Fibroblast of the aortic adventitia (primary cell): ENCODE measurements at regions not wholly inside any gene's neighbourhood (a gene's known extent, or its start where the extent isn't known, plus 50 kb on each side); places are given as distances from the start of the nearest gene placed in this dataset.

Experiments used
- DNase-seq: peaks from one replicate; pipeline ENCODE4 v3.0.0-alpha.2; 2010; ENCODE audit warnings: low read depth
- H3K4me3 ChIP-seq: 2 replicates; pipeline ENCODE4 v1.5.1; 2011; ENCODE audit warnings: low read depth, mild to moderate bottlenecking, control low read depth, low read length, moderate library complexity
- TF ChIP-seq, protein P1 (sequence below): IDR thresholded peaks from 2 replicates; pipeline ENCODE4 v1.5.1; 2011; ENCODE audit warnings: mild to moderate bottlenecking, low read length, control low read depth, inconsistent platforms; ENCODE audit not compliant: insufficient read depth

DNA sequence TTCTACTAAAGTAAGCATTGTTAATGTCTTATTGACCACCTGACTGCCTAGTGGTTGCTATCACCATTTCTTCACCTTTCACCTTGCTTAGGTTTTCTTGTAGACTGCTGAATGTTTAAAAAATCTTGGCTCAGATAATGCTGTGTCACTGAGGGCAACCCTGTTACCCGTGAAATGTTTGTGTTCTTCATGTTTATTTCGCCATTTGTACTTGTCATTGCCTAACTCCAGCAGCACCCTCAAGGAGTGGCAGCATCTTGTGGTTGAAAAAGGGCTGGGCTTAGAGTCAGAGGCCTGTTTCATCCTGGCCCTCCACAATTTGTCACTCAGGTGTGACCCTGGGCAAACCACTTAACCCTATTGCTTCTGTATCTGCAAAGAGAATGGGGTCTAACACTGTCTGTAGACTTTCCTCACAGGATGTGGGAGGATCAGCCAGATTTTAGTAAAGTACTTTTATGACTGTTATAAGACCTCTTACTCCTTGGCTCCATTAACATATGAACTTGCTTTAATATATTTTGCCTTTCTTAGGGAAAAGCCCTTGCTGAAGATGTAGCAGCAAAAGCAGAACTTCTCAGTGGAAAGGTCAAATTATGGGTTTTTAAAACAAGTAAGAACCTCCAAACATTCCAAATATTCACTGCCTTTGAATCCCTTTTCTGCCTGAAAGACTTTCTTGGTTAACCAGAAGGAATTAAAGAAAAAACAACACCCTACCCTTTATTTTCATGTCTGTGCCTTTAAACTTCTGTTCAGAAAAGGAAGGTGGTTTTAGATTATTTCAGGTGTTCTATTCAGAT, 154.5 kb upstream of the C11orf87 start:
- TF ChIP-seq, protein P1, sequence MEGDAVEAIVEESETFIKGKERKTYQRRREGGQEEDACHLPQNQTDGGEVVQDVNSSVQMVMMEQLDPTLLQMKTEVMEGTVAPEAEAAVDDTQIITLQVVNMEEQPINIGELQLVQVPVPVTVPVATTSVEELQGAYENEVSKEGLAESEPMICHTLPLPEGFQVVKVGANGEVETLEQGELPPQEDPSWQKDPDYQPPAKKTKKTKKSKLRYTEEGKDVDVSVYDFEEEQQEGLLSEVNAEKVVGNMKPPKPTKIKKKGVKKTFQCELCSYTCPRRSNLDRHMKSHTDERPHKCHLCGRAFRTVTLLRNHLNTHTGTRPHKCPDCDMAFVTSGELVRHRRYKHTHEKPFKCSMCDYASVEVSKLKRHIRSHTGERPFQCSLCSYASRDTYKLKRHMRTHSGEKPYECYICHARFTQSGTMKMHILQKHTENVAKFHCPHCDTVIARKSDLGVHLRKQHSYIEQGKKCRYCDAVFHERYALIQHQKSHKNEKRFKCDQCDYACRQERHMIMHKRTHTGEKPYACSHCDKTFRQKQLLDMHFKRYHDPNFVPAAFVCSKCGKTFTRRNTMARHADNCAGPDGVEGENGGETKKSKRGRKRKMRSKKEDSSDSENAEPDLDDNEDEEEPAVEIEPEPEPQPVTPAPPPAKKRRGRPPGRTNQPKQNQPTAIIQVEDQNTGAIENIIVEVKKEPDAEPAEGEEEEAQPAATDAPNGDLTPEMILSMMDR: no peak
- no peak for DNase-seq
- no peak overlapping the region for H3K4me3 ChIP-seq

DNA sequence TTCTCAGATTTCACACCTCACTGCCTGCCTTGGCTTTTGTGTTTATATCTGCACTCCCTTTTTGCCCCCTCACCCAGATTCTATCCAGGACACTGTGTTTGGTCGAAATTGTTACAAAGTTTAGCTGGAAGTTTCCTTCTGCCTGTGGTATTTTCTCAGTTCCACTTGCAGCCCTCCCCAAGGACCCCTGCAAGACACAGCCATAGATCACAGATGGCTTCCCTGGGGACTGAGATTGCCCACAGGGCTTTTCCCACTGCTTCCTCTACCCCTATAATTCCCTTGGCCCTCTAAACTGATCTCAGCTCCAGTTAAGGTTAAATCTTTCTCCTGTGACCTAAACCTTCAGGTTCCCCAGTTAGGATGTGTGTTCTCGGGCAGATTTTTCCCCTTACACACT, 146.1 kb upstream of the C11orf87 start:
- H3K4me3 ChIP-seq: no peak overlapping the region
- DNase-seq: no peak
- TF ChIP-seq, protein P1: no peak

DNA sequence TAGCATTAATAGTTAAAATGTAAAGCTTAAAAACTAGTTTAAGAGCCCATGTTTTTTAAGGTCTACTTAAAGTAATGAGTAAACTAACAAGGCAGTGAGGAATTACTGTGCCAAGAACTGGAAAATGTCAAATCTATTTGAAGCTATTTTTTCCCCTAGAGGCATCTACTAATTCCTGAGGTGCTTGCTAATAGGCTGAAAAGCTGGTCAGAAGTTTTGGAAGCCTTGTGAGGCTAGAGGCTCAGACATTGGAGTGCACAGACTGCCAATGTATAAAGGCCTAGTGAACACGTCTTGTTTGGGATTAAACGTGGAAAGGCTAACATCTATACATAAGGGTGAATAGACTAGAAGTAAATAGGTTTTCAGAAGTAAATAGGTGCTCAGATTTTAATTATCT, 136.5 kb upstream of the C11orf87 start:
- peak; percentile 34 for DNase-seq
- no peak overlapping the region for H3K4me3 ChIP-seq

DNA sequence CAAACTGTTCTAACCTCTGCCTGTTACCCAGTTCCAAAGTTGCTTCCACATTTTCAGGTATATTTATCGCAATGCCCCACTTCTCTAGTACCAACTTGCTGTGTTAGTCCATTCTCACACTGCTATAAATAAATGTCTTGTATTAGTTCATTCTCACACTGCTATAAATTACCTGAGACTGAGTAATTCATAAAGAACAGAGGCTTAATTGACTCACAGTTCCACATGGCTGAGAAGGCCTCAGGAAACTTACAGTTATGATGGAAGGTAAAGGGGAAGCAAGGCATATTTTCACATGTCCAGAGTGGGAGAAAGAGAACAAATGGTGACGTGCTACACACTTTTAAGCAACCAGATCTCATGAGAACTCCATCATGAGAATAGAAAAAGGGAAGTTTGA, 130.4 kb upstream of the C11orf87 start:
- no peak for DNase-seq
- TF ChIP-seq, protein P1: no peak
- H3K4me3 ChIP-seq: no peak overlapping the region

More for the DNA sequence above, 136.5 kb upstream of the C11orf87 start:
- TF ChIP-seq, protein P1: no peak

DNA sequence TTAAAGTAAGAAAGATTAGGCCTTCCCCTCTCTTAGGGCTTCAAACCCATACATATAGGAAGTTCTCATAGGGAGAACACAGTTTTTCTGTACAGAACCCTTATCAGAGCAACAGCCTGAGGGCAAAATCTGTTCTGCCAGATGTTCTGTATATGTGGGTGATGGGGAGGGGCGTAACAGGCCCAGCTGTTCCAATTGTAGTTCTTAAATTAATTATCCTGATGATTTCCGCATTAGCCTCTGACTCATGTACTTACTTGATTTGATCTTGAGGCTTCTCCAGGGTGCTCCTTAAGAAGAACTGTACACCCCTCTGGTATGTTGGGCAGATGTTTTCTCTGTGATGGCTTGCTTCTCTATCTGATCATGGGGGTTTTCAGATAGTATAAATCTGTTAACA, 123.1 kb upstream of the C11orf87 start:
- H3K4me3 ChIP-seq: no peak overlapping the region
- no peak for DNase-seq

DNA sequence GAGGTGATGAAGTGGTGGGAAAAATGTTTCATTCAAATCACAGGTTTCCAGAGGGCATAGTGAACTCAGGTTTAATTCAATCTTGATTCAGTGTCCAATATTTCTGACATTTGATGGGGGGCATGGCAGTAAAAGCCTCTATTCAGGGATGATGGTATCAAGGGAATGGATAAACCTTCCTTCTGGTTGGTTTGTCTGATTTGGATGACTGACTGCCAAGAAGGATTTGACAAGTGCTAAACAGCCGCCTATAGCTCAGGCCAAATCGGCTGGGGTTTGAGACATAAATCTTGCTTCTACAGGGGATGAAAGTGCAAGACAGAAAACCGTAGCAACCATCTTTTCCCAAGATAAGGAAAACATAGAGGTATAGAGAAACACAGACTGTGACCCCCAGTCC, 121.8 kb upstream of the C11orf87 start:
- no peak overlapping the region for H3K4me3 ChIP-seq
- TF ChIP-seq, protein P1: no peak
- DNase-seq: no peak

More for the DNA sequence above, 123.1 kb upstream of the C11orf87 start:
- TF ChIP-seq, protein P1: no peak
